ENCODE measurements at regions not wholly inside any gene's neighbourhood (a gene's known extent, or its start where the extent isn't known, plus 50 kb on each side); places are given as distances from the start of the nearest gene placed in this dataset.

GRCh38 chr2:236826606-236827156, 257.1 kb downstream of the ACKR3 start:
- TF ChIP-seq GATA3 (IDR thresholded peaks at IDR 0.05; ENCODE audit: low read depth, low read length) (no peak), GATA2 (IDR thresholded peaks at IDR 0.05; ENCODE audit: low read depth, low read length) (no peak)

All from SH-SY5Y (cell line).